Brain microvascular endothelial cell (primary cell): ENCODE measurements at regions not wholly inside any gene's neighbourhood (a gene's known extent, or its start where the extent isn't known, plus 50 kb on each side); places are given as distances from the start of the nearest gene placed in this dataset.

ENCODE experiments used
- DNase-seq: peaks from one replicate; pipeline ENCODE4 v3.0.0-alpha.2; 2020
- H3K27ac ChIP-seq: fragments of 250-450 bp; sonication (Bioruptor Pico); 2 replicates; pipeline ENCODE4 v1.5.1; 2020; ENCODE audit warnings: mild to moderate bottlenecking, moderate library complexity
- H3K27me3 ChIP-seq: fragments of 250-450 bp; sonication (Bioruptor Pico); replicated peaks from 2 replicates; pipeline ENCODE4 v1.5.1; 2020; ENCODE audit warnings: mild to moderate bottlenecking
- H3K36me3 ChIP-seq: fragments of 250-450 bp; sonication (Bioruptor Pico); replicated peaks from 2 replicates; pipeline ENCODE4 v1.5.1; 2020; ENCODE audit warnings: mild to moderate bottlenecking
- H3K4me3 ChIP-seq: 2 replicates; pipeline ENCODE4 v1.5.1; 2011; ENCODE audit warnings: low read depth, mild to moderate bottlenecking, control low read depth, low read length, moderate library complexity
- CTCF ChIP-seq: IDR thresholded peaks from 2 replicates; pipeline ENCODE4 v1.5.1; 2011; ENCODE audit warnings: low read depth, mild to moderate bottlenecking, moderate library complexity, low read length, control low read depth, inconsistent platforms; ENCODE audit errors: missing control alignments
- in situ Hi-C: cut with HindIII; loops from 2 replicates; pipeline ENCODE4 v1.10.0; 2017; ENCODE audit warnings: low sequenced_read_pairs, low pct_ligation_motif_present

- Histone ChIP-seq H3K36me3 (no peaks in the 10 kb centered on the region), H3K27me3 (no peaks in the 10 kb centered on the region), H3K4me3 (no peak overlapping the region), H3K27ac (no peak overlapping the region)
- in situ Hi-C loops = no loop called here
- no peak for DNase-seq
- no peak for TF ChIP-seq CTCF
These were observed 448.3 kb upstream of the NFIA start for GRCh38 chr1:60634106-60634505.

DNA sequence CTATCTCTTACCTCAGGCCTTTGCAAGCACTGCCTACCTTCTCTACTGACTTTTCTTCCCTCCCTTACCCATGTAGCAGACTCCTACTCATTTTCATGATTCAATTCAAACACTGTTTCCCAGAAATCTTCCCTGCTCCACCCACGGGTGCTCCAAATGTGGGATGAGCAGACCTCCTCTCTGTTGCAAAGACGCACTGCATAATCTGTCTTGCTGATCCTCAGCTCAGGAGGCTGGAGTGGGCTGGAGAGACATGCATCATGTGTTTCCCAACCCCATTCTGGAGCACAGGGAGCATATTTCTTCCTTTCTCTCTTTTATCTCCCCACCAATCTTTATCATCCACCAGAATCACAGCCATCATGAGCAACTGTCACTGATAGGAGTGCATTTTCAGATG lies 459.9 kb upstream of the NFIA start:
- no peak overlapping the region for H3K27ac ChIP-seq
- H3K36me3 ChIP-seq = no peaks in the 10 kb centered on the region
- no peak for TF ChIP-seq CTCF
- in situ Hi-C loops = no loop called here
- no peak for DNase-seq
- no peaks in the 10 kb centered on the region for H3K27me3 ChIP-seq
- no peak overlapping the region for H3K4me3 ChIP-seq

- no peak for TF ChIP-seq CTCF
- Histone ChIP-seq H3K36me3 (no peaks in the 10 kb centered on the region), H3K4me3 (no peak overlapping the region), H3K27me3 (no peaks in the 10 kb centered on the region), H3K27ac (no peak overlapping the region)
- in situ Hi-C loops = no loop called here
- DNase-seq = peak; percentile 31
These were observed 461.0 kb upstream of the NFIA start for GRCh38 chr1:60621368-60621851.

DNA sequence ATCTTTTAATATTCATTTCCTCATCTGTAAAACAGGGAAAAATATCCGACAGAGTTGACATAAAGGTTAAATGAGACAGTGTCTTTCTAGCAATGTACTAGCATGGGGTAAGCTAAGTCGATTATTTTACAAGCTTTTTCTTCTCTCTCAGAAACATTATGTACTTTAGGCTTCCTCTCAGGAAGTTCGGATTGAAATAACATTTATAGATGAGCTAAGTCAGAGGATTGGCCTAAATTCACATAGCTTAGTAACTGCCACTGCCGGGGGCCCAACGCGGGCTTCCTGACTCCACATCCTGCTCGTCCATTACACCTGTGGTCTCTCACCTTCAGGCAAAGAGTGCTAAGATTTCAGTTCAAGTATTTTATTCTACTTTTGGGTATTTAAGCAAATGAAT lies 462.3 kb upstream of the NFIA start:
- TF ChIP-seq CTCF = no peak
- Histone ChIP-seq H3K36me3 (no peaks in the 10 kb centered on the region), H3K27ac (no peak overlapping the region), H3K4me3 (no peak overlapping the region), H3K27me3 (no peaks in the 10 kb centered on the region)
- in situ Hi-C loops = no loop called here
- no peak for DNase-seq

DNA sequence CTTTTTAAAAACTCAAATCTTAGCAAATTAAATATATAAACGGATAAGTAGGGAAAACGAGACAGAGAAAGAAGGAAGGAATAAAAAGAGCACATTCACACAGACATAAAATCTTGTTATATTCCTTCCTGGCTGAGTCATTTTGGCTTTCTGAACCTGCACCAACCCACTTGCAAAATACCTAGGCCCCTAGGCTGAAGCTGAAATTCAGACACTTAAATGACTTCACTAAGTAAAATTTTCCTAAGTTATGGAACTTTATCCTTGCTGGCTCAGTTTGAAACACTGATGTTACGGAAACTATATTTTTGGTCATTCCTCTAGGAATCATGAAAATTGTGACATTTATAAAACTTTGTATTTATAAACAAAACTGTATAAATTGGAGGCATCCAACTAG lies 462.8 kb upstream of the NFIA start:
- no peak for TF ChIP-seq CTCF
- no peaks in the 10 kb centered on the region for H3K36me3 ChIP-seq
- DNase-seq = no peak
- no peak overlapping the region for H3K27ac ChIP-seq
- in situ Hi-C loops = no loop called here
- no peak overlapping the region for H3K4me3 ChIP-seq
- H3K27me3 ChIP-seq = no peaks in the 10 kb centered on the region

DNA sequence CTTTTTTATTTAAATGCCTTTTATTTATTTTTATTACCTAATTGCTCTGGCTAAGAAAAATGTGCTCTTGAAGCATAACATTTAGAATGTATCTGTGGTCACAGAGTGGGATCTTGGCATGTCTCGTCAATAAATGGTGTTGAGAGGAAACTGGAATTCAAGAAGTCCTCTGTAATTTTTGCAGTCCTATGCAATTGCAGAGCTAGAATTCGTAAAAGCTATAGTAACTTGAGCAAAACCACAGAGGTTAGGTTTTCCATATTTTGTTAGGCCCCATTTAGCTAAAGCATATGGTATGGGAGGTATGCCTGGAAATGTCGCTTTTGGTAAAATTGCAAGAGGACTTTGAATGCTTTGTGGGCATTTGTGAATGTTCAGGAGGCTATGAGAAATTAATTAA lies 466.7 kb upstream of the NFIA start:
- no peak for TF ChIP-seq CTCF
- H3K27me3 ChIP-seq = no peaks in the 10 kb centered on the region
- no peak for DNase-seq
- H3K4me3 ChIP-seq = no peak overlapping the region
- in situ Hi-C loops = no loop called here
- no peak overlapping the region for H3K27ac ChIP-seq
- H3K36me3 ChIP-seq = no peaks in the 10 kb centered on the region
